ENCODE measurements at regions not wholly inside any gene's neighbourhood (a gene's known extent, or its start where the extent isn't known, plus 50 kb on each side); places are given as distances from the start of the nearest gene placed in this dataset.

- no peak for TF ChIP-seq ESRRG (CRISPR knock-in tag; IDR thresholded peaks at IDR 0.05)
- TF ChIP-seq ZFP3 (CRISPR knock-in tag; IDR thresholded peaks at IDR 0.05): no peak
- TF ChIP-seq ARNTL (CRISPR knock-in tag; IDR thresholded peaks at IDR 0.05; ENCODE audit: borderline replicate concordance, low read depth): no peak
- no peak for TF ChIP-seq CSDC2 (CRISPR knock-in tag; IDR thresholded peaks at IDR 0.05)
- TF ChIP-seq TCF4 (CRISPR knock-in tag; IDR thresholded peaks at IDR 0.05; ENCODE audit: borderline replicate concordance): no peak
- no peak for TF ChIP-seq GLIS3 (CRISPR knock-in tag; IDR thresholded peaks at IDR 0.05)
- TF ChIP-seq ZNF8 (CRISPR knock-in tag; IDR thresholded peaks at IDR 0.05): no peak
Observed at GRCh38 chr3:152620395-152620794, 214.5 kb upstream of the P2RY1 start.

Measured in SK-N-SH treated with all-trans-retinoic acid at 6 μM for 48 hours (cell line).